ENCODE measurements at regions not wholly inside any gene's neighbourhood (a gene's known extent, or its start where the extent isn't known, plus 50 kb on each side); places are given as distances from the start of the nearest gene placed in this dataset.
"Not testable (repeated sequence)": the region's sequence is repeated elsewhere in the genome, so short reads cannot be mapped to it uniquely, and the experiment has no call there.

GRCh38 chr6:139743664-139744437 is 369.4 kb upstream of the CITED2 start:
- H3K27ac Mint-ChIP-seq = no peak overlapping the region
- no peaks in the 10 kb centered on the region for H3K36me3 Mint-ChIP-seq
- no peaks in the 10 kb centered on the region for H3K4me1 Mint-ChIP-seq
- no peak for DNase-seq
- no peaks in the 10 kb centered on the region for H3K27me3 Mint-ChIP-seq
- CTCF ChIA-PET = no interaction called here
- no peak overlapping the region for H3K4me3 Mint-ChIP-seq
- no peaks in the 10 kb centered on the region for H3K9me3 Mint-ChIP-seq

GRCh38 chr6:139742671-139743070 is 368.2 kb upstream of the CITED2 start:
- no peaks in the 10 kb centered on the region for H3K36me3 Mint-ChIP-seq

GRCh38 chr6:139738801-139739455 is 364.5 kb upstream of the CITED2 start:
- Mint-ChIP-seq H3K27me3 (no peaks in the 10 kb centered on the region), H3K9me3 (no peaks in the 10 kb centered on the region), H3K27ac (no peak overlapping the region), H3K4me3 (no peak overlapping the region), H3K4me1 (no peaks in the 10 kb centered on the region), H3K36me3 (no peaks in the 10 kb centered on the region)
- CTCF ChIA-PET = no interaction called here
- DNase-seq = no peak

More at GRCh38 chr6:139742671-139743070, 368.2 kb upstream of the CITED2 start:
- DNase-seq = no peak
- no peaks in the 10 kb centered on the region for H3K4me1 Mint-ChIP-seq
- H3K9me3 Mint-ChIP-seq = no peaks in the 10 kb centered on the region
- no peak overlapping the region for H3K4me3 Mint-ChIP-seq
- no peak overlapping the region for H3K27ac Mint-ChIP-seq
- CTCF ChIA-PET = no interaction called here
- H3K27me3 Mint-ChIP-seq = no peaks in the 10 kb centered on the region

- H3K27me3 Mint-ChIP-seq = no peaks in the 10 kb centered on the region
- H3K36me3 Mint-ChIP-seq = no peaks in the 10 kb centered on the region
- no peaks in the 10 kb centered on the region for H3K9me3 Mint-ChIP-seq
- H3K4me3 Mint-ChIP-seq = no peak overlapping the region
- CTCF ChIA-PET = no interaction called here
- H3K4me1 Mint-ChIP-seq = no peaks in the 10 kb centered on the region
- no peak for DNase-seq
- H3K27ac Mint-ChIP-seq = no peak overlapping the region
Observed at GRCh38 chr6:139736325-139736906, 362.0 kb upstream of the CITED2 start.

GRCh38 chr6:139732451-139732850 is 358.0 kb upstream of the CITED2 start:
- H3K4me3 Mint-ChIP-seq = no peak overlapping the region
- H3K9me3 Mint-ChIP-seq = no peaks in the 10 kb centered on the region
- no peaks in the 10 kb centered on the region for H3K4me1 Mint-ChIP-seq
- CTCF ChIA-PET = no interaction called here
- no peak overlapping the region for H3K27ac Mint-ChIP-seq
- H3K36me3 Mint-ChIP-seq = no peaks in the 10 kb centered on the region
- no peak for DNase-seq
- H3K27me3 Mint-ChIP-seq = no peaks in the 10 kb centered on the region

- CTCF ChIA-PET = no interaction called here
- DNase-seq = no peak
- H3K4me3 Mint-ChIP-seq = no peak overlapping the region
- H3K4me1 Mint-ChIP-seq = no peaks in the 10 kb centered on the region
- no peak overlapping the region for H3K27ac Mint-ChIP-seq
- no peaks in the 10 kb centered on the region for H3K9me3 Mint-ChIP-seq
- no peaks in the 10 kb centered on the region for H3K36me3 Mint-ChIP-seq
- no peaks in the 10 kb centered on the region for H3K27me3 Mint-ChIP-seq
Observed at GRCh38 chr6:139730340-139730974, 356.0 kb upstream of the CITED2 start.

GRCh38 chr6:139728876-139729427 is 354.5 kb upstream of the CITED2 start:
- H3K4me1 Mint-ChIP-seq = no peaks in the 10 kb centered on the region
- no peak overlapping the region for H3K27ac Mint-ChIP-seq
- no peak for DNase-seq
- H3K27me3 Mint-ChIP-seq = no peaks in the 10 kb centered on the region
- no peaks in the 10 kb centered on the region for H3K9me3 Mint-ChIP-seq
- CTCF ChIA-PET = no interaction called here
- H3K4me3 Mint-ChIP-seq = no peak overlapping the region
- no peaks in the 10 kb centered on the region for H3K36me3 Mint-ChIP-seq

- H3K27ac Mint-ChIP-seq, H3K36me3 Mint-ChIP-seq, CTCF ChIA-PET, H3K9me3 Mint-ChIP-seq, H3K4me3 Mint-ChIP-seq, H3K4me1 Mint-ChIP-seq, H3K27me3 Mint-ChIP-seq, DNase-seq: not testable (repeated sequence)
Observed at GRCh38 chr6:139726272-139726671, 351.8 kb upstream of the CITED2 start.

GRCh38 chr6:139722530-139722929 is 348.1 kb upstream of the CITED2 start:
- Mint-ChIP-seq H3K36me3 (no peaks in the 10 kb centered on the region), H3K27ac (no peak overlapping the region), H3K9me3 (no peaks in the 10 kb centered on the region), H3K27me3 (no peaks in the 10 kb centered on the region), H3K4me3 (no peak overlapping the region), H3K4me1 (no peaks in the 10 kb centered on the region)
- CTCF ChIA-PET = interaction anchor here (0.6 kb wide), 1 partner anchor 38 kb away, joined by 3 read pairs; no protein-coding TSS in a partner anchor
- DNase-seq = no peak

GRCh38 chr6:139721954-139722353 is 347.5 kb upstream of the CITED2 start:
- H3K4me3 Mint-ChIP-seq = no peak overlapping the region
- CTCF ChIA-PET = no interaction called here
- H3K4me1 Mint-ChIP-seq = no peaks in the 10 kb centered on the region
- H3K27ac Mint-ChIP-seq = no peak overlapping the region
- H3K27me3 Mint-ChIP-seq = no peaks in the 10 kb centered on the region
- H3K36me3 Mint-ChIP-seq = no peaks in the 10 kb centered on the region
- DNase-seq = no peak
- no peaks in the 10 kb centered on the region for H3K9me3 Mint-ChIP-seq

- Mint-ChIP-seq H3K36me3 (no peaks in the 10 kb centered on the region), H3K4me3 (no peak overlapping the region), H3K27me3 (no peaks in the 10 kb centered on the region), H3K9me3 (no peaks in the 10 kb centered on the region), H3K4me1 (no peaks in the 10 kb centered on the region), H3K27ac (no peak overlapping the region)
- DNase-seq = no peak
- CTCF ChIA-PET = no interaction called here
Observed at GRCh38 chr6:139713900-139714506, 339.6 kb upstream of the CITED2 start.

GRCh38 chr6:139713424-139713823 is 339.0 kb upstream of the CITED2 start:
- Mint-ChIP-seq H3K27ac (no peak overlapping the region), H3K4me3 (no peak overlapping the region), H3K27me3 (no peaks in the 10 kb centered on the region), H3K9me3 (no peaks in the 10 kb centered on the region), H3K36me3 (no peaks in the 10 kb centered on the region), H3K4me1 (no peaks in the 10 kb centered on the region)
- DNase-seq = no peak
- CTCF ChIA-PET = interaction anchor here (0.7 kb wide), 1 partner anchor 56 kb away, joined by 3 read pairs; no protein-coding TSS in a partner anchor

- CTCF ChIA-PET = interaction anchor here (0.7 kb wide), 1 partner anchor 55 kb away, joined by 3 read pairs; no protein-coding TSS in a partner anchor
Observed at GRCh38 chr6:139712830-139713229, 338.4 kb upstream of the CITED2 start.

More at GRCh38 chr6:139712830-139713229, 338.4 kb upstream of the CITED2 start:
- Mint-ChIP-seq H3K27me3 (no peaks in the 10 kb centered on the region), H3K4me1 (no peaks in the 10 kb centered on the region), H3K4me3 (no peak overlapping the region), H3K27ac (no peak overlapping the region), H3K36me3 (no peaks in the 10 kb centered on the region), H3K9me3 (no peaks in the 10 kb centered on the region)
- DNase-seq = no peak
